ENCODE measurements at regions not wholly inside any gene's neighbourhood (a gene's known extent, or its start where the extent isn't known, plus 50 kb on each side); places are given as distances from the start of the nearest gene placed in this dataset.
"Not testable (repeated sequence)": the region's sequence is repeated elsewhere in the genome, so short reads cannot be mapped to it uniquely, and the experiment has no call there.

- no peaks in the 10 kb centered on the region for H3K9me3 ChIP-seq (ENCODE audit: control insufficient read depth, insufficient read depth, low read length)
- no peaks in the 10 kb centered on the region for H3K36me3 ChIP-seq (ENCODE audit: control insufficient read depth, insufficient read depth, low read length)
- H3K4me3 ChIP-seq (ENCODE audit: low read depth, low read length) = no peak overlapping the region
- no peak overlapping the region for H3K27ac ChIP-seq (ENCODE audit: low read depth, low read length)
- 71% methylated on average over 2 of the region's 3 CpGs for WGBS (ENCODE audit: insufficient coverage)
- H3K27me3 ChIP-seq (ENCODE audit: control insufficient read depth, insufficient read depth, low read length) = no peaks in the 10 kb centered on the region
- no peaks in the 10 kb centered on the region for H3K4me1 ChIP-seq (ENCODE audit: control insufficient read depth, insufficient read depth, low read length)
- no peak for DNase-seq (ENCODE audit: low read depth in 4 of 6, low spot score in 6 of 6)
These were observed 82.0 kb upstream of the MYRIP start for GRCh38 chr3:39727415-39727814.

GRCh38 chr3:39733804-39734203, 75.6 kb upstream of the MYRIP start:
- no peak for DNase-seq (ENCODE audit: low read depth in 4 of 6, low spot score in 6 of 6)
- Histone ChIP-seq H3K36me3 (ENCODE audit: control insufficient read depth, insufficient read depth, low read length) (no peaks in the 10 kb centered on the region), H3K4me1 (ENCODE audit: control insufficient read depth, insufficient read depth, low read length) (no peaks in the 10 kb centered on the region), H3K27me3 (ENCODE audit: control insufficient read depth, insufficient read depth, low read length) (no peaks in the 10 kb centered on the region), H3K4me3 (ENCODE audit: low read depth, low read length) (no peak overlapping the region), H3K9me3 (ENCODE audit: control insufficient read depth, insufficient read depth, low read length) (no peaks in the 10 kb centered on the region), H3K27ac (ENCODE audit: low read depth, low read length) (no peak overlapping the region)
- 93% methylated on average over 3 of the region's 3 CpGs for WGBS (ENCODE audit: insufficient coverage)

- not testable (repeated sequence) for DNase-seq (ENCODE audit: low read depth in 4 of 6, low spot score in 6 of 6); H3K36me3 ChIP-seq (ENCODE audit: control insufficient read depth, insufficient read depth, low read length); H3K4me3 ChIP-seq (ENCODE audit: low read depth, low read length); H3K4me1 ChIP-seq (ENCODE audit: control insufficient read depth, insufficient read depth, low read length); H3K9me3 ChIP-seq (ENCODE audit: control insufficient read depth, insufficient read depth, low read length); H3K27me3 ChIP-seq (ENCODE audit: control insufficient read depth, insufficient read depth, low read length); H3K27ac ChIP-seq (ENCODE audit: low read depth, low read length)
- WGBS (ENCODE audit: insufficient coverage) = no CpG with 5 or more reads among the region's 1 CpG
These were observed 69.8 kb upstream of the MYRIP start for GRCh38 chr3:39739658-39740057.

- Histone ChIP-seq H3K27ac (ENCODE audit: low read depth, low read length) (no peak overlapping the region), H3K36me3 (ENCODE audit: control insufficient read depth, insufficient read depth, low read length) (no peaks in the 10 kb centered on the region), H3K27me3 (ENCODE audit: control insufficient read depth, insufficient read depth, low read length) (no peaks in the 10 kb centered on the region), H3K4me1 (ENCODE audit: control insufficient read depth, insufficient read depth, low read length) (no peaks in the 10 kb centered on the region), H3K9me3 (ENCODE audit: control insufficient read depth, insufficient read depth, low read length) (no peaks in the 10 kb centered on the region), H3K4me3 (ENCODE audit: low read depth, low read length) (no peak overlapping the region)
- whole genome bisulfite sequencing (ENCODE audit: insufficient coverage) = no CpG with 5 or more reads among the region's 3 CpGs
- DNase-seq (ENCODE audit: low read depth in 4 of 6, low spot score in 6 of 6) = no peak
These were observed 64.7 kb upstream of the MYRIP start for GRCh38 chr3:39744746-39745145.

- no peaks in the 10 kb centered on the region for H3K9me3 ChIP-seq (ENCODE audit: control insufficient read depth, insufficient read depth, low read length)
- WGBS (ENCODE audit: insufficient coverage) = no CpG with 5 or more reads among the region's 1 CpG
- H3K27me3 ChIP-seq (ENCODE audit: control insufficient read depth, insufficient read depth, low read length) = no peaks in the 10 kb centered on the region
- no peaks in the 10 kb centered on the region for H3K4me1 ChIP-seq (ENCODE audit: control insufficient read depth, insufficient read depth, low read length)
- DNase-seq (ENCODE audit: low read depth in 4 of 6, low spot score in 6 of 6) = no peak
- H3K36me3 ChIP-seq (ENCODE audit: control insufficient read depth, insufficient read depth, low read length) = no peaks in the 10 kb centered on the region
- no peak overlapping the region for H3K27ac ChIP-seq (ENCODE audit: low read depth, low read length)
- H3K4me3 ChIP-seq (ENCODE audit: low read depth, low read length) = no peak overlapping the region
These were observed 61.4 kb upstream of the MYRIP start for GRCh38 chr3:39748002-39748401.

- Histone ChIP-seq H3K4me3 (ENCODE audit: low read depth, low read length) (no peak overlapping the region), H3K9me3 (ENCODE audit: control insufficient read depth, insufficient read depth, low read length) (no peaks in the 10 kb centered on the region), H3K27ac (ENCODE audit: low read depth, low read length) (no peak overlapping the region), H3K36me3 (ENCODE audit: control insufficient read depth, insufficient read depth, low read length) (no peaks in the 10 kb centered on the region), H3K4me1 (ENCODE audit: control insufficient read depth, insufficient read depth, low read length) (no peaks in the 10 kb centered on the region), H3K27me3 (ENCODE audit: control insufficient read depth, insufficient read depth, low read length) (no peaks in the 10 kb centered on the region)
- DNase-seq (ENCODE audit: low read depth in 4 of 6, low spot score in 6 of 6) = no peak
- WGBS (ENCODE audit: insufficient coverage) = no CpG with 5 or more reads among the region's 2 CpGs
These were observed 60.6 kb upstream of the MYRIP start for GRCh38 chr3:39748763-39749162.

GRCh38 chr3:39750712-39751111, 58.7 kb upstream of the MYRIP start:
- no peaks in the 10 kb centered on the region for H3K4me1 ChIP-seq (ENCODE audit: control insufficient read depth, insufficient read depth, low read length)
- H3K4me3 ChIP-seq (ENCODE audit: low read depth, low read length) = no peak overlapping the region
- no peaks in the 10 kb centered on the region for H3K36me3 ChIP-seq (ENCODE audit: control insufficient read depth, insufficient read depth, low read length)
- DNase-seq (ENCODE audit: low read depth in 4 of 6, low spot score in 6 of 6) = no peak
- no peaks in the 10 kb centered on the region for H3K9me3 ChIP-seq (ENCODE audit: control insufficient read depth, insufficient read depth, low read length)
- no peak overlapping the region for H3K27ac ChIP-seq (ENCODE audit: low read depth, low read length)
- WGBS (ENCODE audit: insufficient coverage) = 42% methylated on average over 2 of the region's 4 CpGs
- H3K27me3 ChIP-seq (ENCODE audit: control insufficient read depth, insufficient read depth, low read length) = no peaks in the 10 kb centered on the region

GRCh38 chr3:39751286-39751685, 58.1 kb upstream of the MYRIP start:
- Histone ChIP-seq H3K4me3 (ENCODE audit: low read depth, low read length) (no peak overlapping the region), H3K27ac (ENCODE audit: low read depth, low read length) (no peak overlapping the region), H3K36me3 (ENCODE audit: control insufficient read depth, insufficient read depth, low read length) (no peaks in the 10 kb centered on the region), H3K27me3 (ENCODE audit: control insufficient read depth, insufficient read depth, low read length) (no peaks in the 10 kb centered on the region), H3K4me1 (ENCODE audit: control insufficient read depth, insufficient read depth, low read length) (no peaks in the 10 kb centered on the region), H3K9me3 (ENCODE audit: control insufficient read depth, insufficient read depth, low read length) (no peaks in the 10 kb centered on the region)
- DNase-seq (ENCODE audit: low read depth in 4 of 6, low spot score in 6 of 6) = no peak
- WGBS (ENCODE audit: insufficient coverage) = 40% methylated on average over 1 of the region's 1 CpG

GRCh38 chr3:39752019-39752637, 57.3 kb upstream of the MYRIP start:
- 77% methylated on average over 3 of the region's 3 CpGs for WGBS (ENCODE audit: insufficient coverage)
- no peaks in the 10 kb centered on the region for H3K4me1 ChIP-seq (ENCODE audit: control insufficient read depth, insufficient read depth, low read length)
- no peak overlapping the region for H3K27ac ChIP-seq (ENCODE audit: low read depth, low read length)
- H3K4me3 ChIP-seq (ENCODE audit: low read depth, low read length) = no peak overlapping the region
- H3K9me3 ChIP-seq (ENCODE audit: control insufficient read depth, insufficient read depth, low read length) = no peaks in the 10 kb centered on the region
- H3K27me3 ChIP-seq (ENCODE audit: control insufficient read depth, insufficient read depth, low read length) = no peaks in the 10 kb centered on the region
- H3K36me3 ChIP-seq (ENCODE audit: control insufficient read depth, insufficient read depth, low read length) = no peaks in the 10 kb centered on the region
- DNase-seq (ENCODE audit: low read depth in 4 of 6, low spot score in 6 of 6) = no peak

GRCh38 chr3:39752751-39753150, 56.7 kb upstream of the MYRIP start:
- Histone ChIP-seq H3K4me1 (ENCODE audit: control insufficient read depth, insufficient read depth, low read length) (no peaks in the 10 kb centered on the region), H3K4me3 (ENCODE audit: low read depth, low read length) (no peak overlapping the region), H3K9me3 (ENCODE audit: control insufficient read depth, insufficient read depth, low read length) (no peaks in the 10 kb centered on the region), H3K27ac (ENCODE audit: low read depth, low read length) (no peak overlapping the region), H3K27me3 (ENCODE audit: control insufficient read depth, insufficient read depth, low read length) (no peaks in the 10 kb centered on the region), H3K36me3 (ENCODE audit: control insufficient read depth, insufficient read depth, low read length) (no peaks in the 10 kb centered on the region)
- WGBS (ENCODE audit: insufficient coverage) = 92% methylated on average over 1 of the region's 1 CpG
- DNase-seq (ENCODE audit: low read depth in 4 of 6, low spot score in 6 of 6) = no peak

All from spinal cord (tissue), 9 donors.